Left ventricle myocardium superior (tissue), 1 donor: ENCODE measurements at regions not wholly inside any gene's neighbourhood (a gene's known extent, or its start where the extent isn't known, plus 50 kb on each side); places are given as distances from the start of the nearest gene placed in this dataset.
"Not testable (repeated sequence)": the region's sequence is repeated elsewhere in the genome, so short reads cannot be mapped to it uniquely, and the experiment has no call there.

Experiments
- ATAC-seq: fragments of 200-7000 bp; cut with Tn5 transposase; one replicate; pipeline ENCODE4 v1.9.1; 2020; ENCODE audit warnings: mild to moderate bottlenecking, moderate library complexity
- DNase-seq: peaks from one replicate; pipeline ENCODE4 v3.0.0-alpha.2; 2020
- intact Hi-C: fragments of 100-400 bp; cut with micrococcal nuclease; formaldehyde crosslinking; loops from one replicate; pipeline ENCODE4 v1.11.0; 2022
- donor health status: DM: no; HTN: yes; CAD: no; lungs with severe emphysema.

DNA sequence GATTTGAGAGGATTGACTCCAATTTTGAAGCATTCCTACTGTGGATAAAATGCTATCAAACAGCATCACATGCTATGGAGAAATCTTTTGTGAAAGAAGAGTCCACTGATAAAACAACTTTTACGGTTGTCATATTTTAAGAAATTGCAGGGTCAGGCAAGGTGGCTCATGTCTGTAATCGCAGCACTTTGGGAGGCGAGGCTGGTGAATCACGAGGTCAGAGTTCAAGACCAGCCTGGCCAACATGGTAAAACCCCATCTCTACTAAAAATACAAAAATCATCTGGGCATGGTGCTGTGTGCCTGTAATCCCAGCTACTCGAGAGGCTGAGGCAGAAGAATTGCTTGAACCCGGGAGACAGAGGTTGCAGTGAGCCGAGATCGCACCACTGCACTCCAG is 338.8 kb upstream of the SOX9 start:
- DNase-seq, ATAC-seq, intact Hi-C loops: not testable (repeated sequence)

DNA sequence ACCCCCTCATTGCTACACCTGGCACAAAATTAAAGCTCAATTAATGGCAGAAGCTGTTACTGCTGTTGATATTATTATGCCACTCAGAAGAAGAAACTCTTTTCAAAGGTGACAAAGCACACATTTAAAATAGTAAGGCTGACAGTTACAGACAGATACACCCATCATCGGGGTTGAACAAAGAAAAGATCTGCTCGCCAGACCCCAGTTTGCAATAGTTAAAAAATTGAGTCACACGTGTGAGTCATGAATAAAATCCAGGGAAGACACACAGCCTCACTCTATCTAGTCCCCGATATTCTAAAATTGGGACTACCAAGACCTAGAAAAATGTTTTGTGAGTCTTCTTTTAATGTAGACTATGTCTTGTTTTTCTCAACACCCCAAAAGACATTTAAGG is 330.0 kb upstream of the SOX9 start:
- intact Hi-C loops, result no loop called here
- ATAC-seq, result no peak
- no peak for DNase-seq

DNA sequence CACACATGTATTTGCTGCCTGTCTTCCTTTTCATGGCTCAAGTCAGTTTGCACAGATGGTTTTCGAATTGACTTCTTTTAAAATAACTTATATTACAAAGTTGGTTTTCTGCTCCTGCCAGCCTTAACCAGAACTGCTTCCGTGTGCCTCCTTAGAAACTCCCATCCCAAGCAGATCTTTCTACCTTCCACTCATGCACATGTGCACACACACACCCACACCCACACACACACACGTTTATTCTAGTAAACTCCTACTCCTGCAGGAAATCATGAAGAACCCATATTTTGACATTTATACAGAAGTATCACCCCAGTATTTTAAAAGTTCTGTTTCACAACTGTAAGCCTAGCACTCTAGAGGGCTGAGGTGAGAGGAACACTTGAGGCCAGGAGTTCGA is 329.5 kb upstream of the SOX9 start:
- no peak for ATAC-seq
- intact Hi-C loops, result no loop called here
- DNase-seq, result no peak

DNA sequence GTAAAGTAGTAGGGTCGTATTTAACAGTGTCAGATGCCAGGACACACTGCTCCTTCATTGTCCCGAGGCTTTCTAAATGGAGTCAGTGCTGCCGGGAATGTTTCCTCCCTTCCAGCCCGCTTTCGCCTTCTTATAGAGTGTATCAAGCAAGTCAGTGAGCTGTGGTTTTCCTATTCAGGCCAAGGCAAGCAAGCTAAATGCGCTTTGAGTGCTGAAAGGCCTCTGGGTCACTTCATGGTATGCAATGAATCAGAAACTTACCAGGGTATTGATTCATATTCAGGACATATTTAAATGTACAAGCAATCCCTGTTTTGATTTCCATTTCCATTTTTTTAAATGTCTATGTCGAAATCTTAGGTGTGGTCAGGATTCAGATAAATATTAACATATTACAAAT is 327.9 kb upstream of the SOX9 start:
- no peak for DNase-seq
- ATAC-seq, result no peak
- intact Hi-C loops, result no loop called here

DNA sequence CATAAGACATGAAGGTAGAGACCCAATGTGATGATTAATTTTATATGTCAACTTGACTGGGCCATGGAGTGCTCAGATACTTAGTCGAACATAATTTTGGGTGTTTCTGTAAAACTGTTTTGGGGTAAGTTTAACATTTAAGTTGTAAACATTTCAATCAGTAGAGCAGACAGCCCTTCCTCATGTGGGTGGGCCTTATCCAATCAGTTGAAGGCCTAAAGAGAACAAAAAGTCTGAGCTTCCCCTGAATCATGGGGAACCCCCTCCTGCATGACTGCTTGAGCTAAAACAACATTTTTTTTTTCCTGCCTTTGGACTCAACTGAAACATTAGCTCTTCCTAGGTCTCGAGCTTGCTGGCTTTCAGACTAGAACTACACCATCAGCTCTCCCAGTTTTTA is 327.3 kb upstream of the SOX9 start:
- ATAC-seq, result no peak
- DNase-seq, result no peak
- intact Hi-C loops, result no loop called here

DNA sequence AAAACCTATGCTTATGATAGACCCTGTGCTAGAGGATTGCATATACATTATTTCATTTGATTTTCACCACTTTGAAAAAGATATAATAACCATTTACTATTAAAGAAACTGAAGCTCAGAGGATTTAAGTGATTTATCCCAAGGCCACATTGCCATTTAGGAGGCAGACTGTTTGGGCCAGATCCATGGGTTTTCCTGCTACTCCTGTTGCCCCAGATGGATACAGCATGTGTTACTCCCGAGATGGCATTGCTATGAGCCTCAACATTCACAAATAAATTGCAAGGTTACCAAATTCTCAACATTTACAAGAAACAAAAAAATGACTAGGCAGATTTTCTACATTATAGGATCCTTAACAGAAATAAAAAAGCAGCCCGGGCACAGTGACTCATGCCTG is 322.1 kb upstream of the SOX9 start:
- ATAC-seq, result no peak
- no peak for DNase-seq
- intact Hi-C loops, result no loop called here

DNA sequence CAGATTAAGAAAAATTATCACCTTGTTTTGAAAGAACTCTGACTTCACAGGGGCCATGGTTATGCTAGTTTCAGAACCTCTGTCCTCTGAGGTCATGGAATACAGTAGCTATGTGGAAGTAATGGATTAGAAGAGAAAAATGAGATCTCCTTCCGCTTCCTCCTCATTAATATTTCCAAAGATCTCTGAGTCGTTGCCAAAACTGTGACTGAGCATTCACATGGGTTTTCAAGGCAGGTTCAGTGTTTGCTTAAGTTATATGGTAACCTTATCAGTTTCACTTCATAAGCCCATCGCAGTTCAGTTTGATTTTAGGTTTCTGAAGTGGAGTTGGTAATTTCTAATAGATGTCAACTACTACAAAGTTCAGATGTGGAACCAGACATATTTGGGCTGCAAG is 321.2 kb upstream of the SOX9 start:
- intact Hi-C loops, result no loop called here
- ATAC-seq (no peak), DNase-seq (no peak)

DNA sequence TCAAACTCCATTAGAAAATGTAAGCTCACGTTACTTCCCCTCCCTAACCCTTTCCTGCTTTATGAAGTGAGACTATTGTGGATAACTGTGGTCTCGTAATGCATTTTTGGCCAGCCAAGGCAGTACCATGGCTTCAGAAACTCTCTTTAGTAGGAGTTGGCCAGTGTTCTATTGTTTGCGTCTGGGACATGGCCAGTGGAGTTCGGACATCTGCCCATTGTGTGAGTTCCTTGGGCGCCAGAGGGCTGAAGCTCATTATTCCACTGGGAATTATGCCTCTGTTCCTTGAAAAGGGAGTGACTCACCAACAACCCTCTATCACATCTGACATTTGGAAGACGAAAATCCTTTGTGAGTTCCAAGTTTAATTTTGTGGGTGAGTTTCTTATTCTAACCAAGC is 319.5 kb upstream of the SOX9 start:
- intact Hi-C loops, result no loop called here
- ATAC-seq (no peak), DNase-seq (no peak)

DNA sequence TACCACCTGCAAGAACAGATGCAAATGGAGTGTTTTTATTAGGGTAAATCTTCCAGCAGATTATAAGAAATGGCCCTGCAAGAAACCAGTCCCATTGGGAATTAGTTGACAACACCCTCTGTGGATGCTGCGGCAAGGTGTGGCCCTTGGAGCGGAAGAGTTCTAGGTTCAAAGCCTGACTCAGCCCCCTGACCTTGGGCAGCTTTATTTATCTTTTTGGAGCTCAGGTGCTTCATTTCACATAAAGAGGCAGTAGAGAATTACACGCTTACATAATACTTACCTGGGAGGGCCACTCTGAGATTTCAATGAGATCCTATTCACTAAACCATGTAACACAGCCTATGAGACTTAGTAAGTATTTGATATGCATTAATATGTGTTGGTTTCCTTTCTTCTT is 318.2 kb upstream of the SOX9 start:
- ATAC-seq (no peak), DNase-seq (no peak)
- intact Hi-C loops, result no loop called here

DNA sequence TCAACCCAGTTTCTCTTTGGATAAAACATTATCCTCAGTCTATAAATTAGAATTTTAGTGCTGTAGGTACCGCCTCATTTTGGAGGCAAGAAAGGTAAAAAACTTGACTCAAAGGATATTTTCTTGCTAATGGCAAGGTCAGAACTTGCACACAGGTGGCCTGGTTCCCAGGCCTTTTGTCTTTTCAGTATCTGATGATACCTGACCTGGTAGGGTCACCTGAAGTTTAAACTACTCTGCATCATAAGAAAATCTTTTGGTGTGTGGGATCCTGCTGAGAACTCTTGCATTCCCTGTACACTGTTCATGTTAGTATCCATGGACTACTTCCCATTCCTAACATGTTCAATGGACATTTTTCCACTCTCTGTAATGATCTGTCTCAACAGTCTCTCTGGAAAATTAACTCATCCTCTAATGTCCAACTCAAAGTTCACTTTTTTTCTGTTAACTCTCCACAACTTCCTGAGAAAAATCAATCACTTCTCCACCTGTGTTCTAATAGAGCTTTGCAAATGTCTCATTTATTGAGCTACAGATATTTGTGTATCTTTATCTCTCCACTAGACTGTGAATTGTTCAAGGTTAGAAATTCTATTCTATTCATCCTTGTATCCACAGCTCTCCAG is 317.1 kb upstream of the SOX9 start:
- intact Hi-C loops, result no loop called here
- ATAC-seq (no peak), DNase-seq (no peak)

DNA sequence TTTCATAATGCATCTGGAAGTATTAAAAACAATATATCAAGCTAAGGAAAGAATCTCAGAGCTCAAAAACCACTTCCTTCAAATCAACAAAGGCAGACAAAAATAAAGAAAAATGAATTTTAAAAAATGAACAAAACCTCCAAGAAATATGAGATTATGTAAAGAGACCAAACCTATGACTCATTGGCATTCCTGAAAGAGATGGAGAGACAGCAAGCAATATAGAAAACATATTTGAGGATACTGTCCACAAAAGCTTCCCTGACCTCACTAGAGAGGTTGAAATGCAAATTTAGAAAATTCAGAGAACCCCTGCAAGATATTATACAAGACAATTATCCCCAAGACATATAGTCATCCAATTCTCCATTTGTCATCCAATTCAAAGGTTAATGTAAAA is 311.3 kb upstream of the SOX9 start:
- intact Hi-C loops, result no loop called here
- no peak for DNase-seq
- ATAC-seq, result no peak

DNA sequence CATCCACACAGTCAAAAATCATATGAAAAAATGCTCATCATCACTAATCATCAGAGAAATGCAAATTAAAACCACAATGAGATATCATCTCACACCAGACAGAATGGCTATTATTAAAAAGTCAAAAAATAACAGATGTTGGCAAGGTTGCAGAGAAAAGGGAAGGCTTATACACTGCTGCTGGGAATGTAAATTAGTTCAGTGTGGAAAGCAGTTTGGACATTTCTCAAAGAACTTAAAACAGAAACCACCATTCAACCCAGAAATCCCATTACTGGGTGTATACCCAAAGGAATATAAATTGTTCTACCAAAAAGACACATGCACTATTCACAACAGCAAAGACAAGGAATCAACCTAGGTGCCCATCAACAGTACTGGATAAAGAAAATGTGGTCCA is 307.0 kb upstream of the SOX9 start:
- ATAC-seq, intact Hi-C loops, DNase-seq: not testable (repeated sequence)

DNA sequence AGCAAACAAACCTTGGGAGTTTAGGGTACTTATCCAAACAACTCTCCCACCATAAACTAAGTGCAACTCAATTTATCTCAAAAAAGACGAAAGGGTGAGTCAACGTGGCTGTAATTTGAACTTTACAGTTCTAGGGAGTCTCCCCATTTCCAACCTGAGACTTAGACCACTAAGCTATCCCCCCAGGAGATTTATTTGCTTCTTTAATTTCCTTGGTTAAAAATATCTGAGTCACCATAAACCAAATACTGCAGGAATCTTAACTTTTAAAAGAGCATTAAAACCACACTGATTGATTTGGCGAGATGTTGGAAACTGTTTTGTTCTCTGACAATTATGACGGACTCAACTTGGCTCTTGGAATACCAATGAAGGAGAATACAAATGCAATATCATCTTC is 299.3 kb upstream of the SOX9 start:
- ATAC-seq (no peak), DNase-seq (no peak)
- intact Hi-C loops, result no loop called here

DNA sequence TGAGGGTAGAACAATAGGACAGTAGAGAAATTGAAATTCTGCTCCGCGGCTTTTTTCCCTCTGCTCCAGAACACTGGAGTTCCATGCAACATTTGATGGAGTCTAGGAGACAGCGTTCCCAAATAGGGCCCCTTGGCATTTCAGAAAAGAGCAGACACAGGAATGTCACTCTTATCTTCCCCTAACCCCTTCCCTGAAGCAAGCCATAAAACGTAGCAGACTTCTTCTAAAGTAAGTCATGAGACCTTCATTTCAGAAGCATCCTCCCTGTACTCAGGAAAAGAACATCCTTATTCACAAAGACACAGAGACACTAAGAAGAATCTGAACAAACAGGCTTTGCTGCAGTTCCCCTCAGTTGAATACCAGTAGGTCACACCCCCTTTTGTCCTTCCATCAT is 296.1 kb upstream of the SOX9 start:
- intact Hi-C loops, result no loop called here
- DNase-seq (no peak), ATAC-seq (no peak)

DNA sequence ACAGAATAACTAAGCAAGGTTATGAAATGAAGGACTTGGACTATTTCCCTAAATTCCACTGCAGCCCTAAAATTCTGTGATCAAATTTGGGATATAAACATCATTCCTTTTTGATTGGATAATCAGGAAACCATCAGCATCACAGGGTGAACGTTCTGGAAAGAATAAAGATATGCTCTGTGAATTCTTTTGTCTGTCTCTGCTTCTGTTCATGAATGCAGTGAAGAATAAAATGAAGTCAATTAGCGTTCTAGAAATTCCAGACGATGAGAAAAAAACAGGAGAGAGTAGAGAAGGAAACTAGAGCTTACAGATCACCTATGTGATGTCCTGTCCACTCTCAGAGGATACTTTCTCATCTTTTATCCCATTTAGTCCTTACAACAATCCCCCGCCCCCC is 295.1 kb upstream of the SOX9 start:
- intact Hi-C loops, result no loop called here
- no peak for ATAC-seq
- no peak for DNase-seq

DNA sequence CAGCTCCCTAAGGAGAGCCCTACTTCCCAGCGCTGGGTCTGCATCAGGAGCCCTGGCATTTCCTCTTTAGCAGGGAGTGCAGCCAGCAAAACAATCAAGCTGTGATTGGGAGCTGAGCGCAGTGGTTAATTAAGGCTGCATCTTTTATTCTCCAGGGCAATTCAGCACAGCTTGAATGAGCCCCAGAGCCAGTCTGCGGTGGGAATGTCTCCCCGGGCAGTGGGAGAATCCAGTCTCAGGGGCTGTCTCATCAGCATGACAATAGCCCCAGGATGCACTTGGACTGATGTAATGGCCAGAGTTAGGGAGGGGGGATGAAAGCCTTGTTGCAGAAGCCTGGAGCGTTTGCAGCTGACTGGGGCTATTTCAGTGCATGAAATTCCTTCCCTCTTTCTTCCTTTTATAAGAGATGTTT is 292.6 kb upstream of the SOX9 start:
- DNase-seq (no peak), ATAC-seq (no peak)
- intact Hi-C loops, result no loop called here

DNA sequence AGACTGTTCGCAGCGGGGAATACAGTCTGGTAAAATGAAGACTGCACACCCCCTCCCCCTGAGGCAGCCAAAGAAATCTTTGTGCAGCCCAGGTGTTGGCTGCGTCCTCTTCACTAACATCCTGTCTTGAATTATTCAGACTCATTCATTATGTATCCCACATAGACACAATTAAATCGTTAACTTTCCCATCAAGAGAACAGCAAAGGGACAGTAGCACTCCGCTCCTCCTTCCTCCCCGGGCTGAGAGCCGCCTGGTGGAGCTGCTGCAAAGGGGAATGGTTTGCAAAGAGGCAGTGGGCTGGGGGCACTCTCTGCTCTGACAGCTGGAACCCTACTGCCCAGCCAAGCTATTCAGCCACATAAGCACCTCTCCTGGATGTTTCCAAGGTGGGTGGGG is 290.0 kb upstream of the SOX9 start:
- DNase-seq (no peak), ATAC-seq (no peak)
- intact Hi-C loops, result no loop called here

DNA sequence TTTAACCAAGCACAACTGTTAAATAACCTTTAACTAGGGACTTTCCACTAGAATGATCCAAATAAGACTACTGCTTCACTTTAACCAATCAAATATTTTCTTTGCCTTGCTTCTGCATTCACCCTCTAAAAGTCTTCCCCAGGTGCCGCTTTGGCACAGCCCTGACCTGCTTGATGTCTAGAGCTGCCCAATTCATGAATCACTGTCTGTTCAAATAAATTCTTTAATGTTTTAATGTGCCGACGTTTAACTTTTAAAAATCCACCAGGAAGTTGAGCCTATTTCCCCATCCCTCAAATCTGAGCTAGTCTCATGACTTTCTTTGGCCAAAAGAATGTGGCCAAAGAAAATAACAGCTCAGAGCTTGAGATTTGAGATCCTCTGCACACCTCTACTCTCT is 277.8 kb upstream of the SOX9 start:
- intact Hi-C loops, result no loop called here
- ATAC-seq, result no peak
- DNase-seq, result no peak

DNA sequence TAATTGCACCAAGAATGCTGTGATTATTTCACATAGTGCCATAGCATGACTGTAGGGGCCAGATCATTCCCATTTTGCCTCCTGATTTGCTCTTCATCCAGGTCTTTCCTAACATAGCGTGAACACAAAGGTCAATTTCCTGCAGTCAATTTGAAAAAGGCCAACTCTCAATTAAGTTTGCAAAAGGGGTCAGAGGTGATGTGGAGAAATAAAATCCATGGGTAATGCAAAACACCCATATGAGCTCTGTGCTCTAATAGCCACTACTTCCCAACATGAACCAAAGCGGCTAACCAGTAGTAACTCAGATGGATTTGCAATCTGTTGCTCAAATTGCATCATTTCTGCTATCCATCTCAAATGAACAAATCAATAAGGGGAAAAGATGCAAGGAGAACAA is 275.5 kb upstream of the SOX9 start:
- intact Hi-C loops, result no loop called here
- DNase-seq (no peak), ATAC-seq (no peak)

DNA sequence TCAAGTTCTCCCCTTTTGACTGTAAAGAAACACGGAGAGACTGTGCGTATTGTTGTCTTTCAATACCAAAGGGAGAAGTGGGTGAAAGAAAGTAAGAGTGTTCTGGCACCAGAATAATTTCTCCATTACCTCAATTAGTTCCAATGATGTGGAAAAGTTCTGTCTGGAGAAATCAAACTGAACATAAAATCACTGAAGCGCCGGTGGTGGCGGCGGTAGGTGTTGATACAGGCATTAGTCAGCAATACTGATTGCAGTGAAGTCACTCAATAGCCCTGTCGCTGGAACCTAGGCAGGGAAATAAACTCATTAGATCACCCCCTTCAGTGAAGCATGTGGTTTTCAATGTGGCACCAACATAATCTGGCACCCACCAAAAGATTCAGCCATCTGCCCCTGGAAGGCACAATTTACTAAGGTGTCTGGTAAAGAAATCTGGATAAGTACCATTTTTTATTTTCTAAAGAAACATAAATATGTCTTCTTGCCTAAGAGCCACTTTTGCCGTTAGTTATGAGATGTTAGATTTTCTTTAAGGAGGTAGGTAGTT is 274.2 kb upstream of the SOX9 start:
- ATAC-seq (no peak), DNase-seq (no peak)
- intact Hi-C loops, result no loop called here

DNA sequence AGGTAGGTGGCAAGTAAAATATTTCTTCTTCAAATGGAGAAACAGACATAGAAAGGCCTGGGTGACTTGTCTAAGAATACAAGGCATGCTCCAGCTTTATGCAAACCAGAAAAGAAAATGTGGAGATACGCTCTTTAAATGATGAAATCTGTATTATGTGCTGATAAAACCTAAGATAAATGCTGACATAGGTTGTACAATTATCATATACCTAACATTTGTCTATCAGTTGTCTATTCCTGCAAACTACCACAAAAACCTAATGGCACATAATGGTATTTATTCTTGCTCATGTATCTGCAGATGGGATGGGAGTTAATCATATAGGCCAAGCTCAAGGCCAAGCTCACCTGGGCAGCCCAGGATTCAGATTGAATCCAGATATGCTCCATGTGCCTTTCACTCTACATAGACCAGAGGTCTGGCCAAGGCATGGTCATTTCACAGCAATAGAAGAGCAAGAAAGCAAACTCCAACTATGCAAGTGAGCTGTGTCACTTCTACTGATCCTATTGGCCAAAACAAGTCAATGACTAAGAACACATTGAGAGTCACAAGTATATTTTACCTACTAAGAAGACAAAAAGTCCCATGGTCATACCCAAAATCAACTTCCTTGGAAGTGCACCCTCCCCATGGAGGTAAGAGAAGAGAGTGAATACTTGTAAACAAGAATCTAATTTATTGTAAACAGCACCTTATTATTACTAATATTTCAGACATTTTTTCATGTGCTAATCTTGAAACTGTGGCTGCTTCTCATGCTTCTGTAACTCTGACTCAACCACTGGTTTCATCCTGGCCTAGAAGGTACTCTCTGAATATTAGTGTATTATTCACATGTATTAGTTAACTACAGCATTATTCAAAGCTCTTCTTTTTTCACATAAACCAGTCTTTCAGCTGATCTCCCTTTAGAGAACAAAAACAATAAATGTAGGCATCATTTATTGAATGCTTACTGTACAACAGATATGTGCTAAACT is 270.7 kb upstream of the SOX9 start:
- intact Hi-C loops, result no loop called here
- DNase-seq, result no peak
- no peak for ATAC-seq
